Ovary (tissue), 7 donors: ENCODE measurements at regions not wholly inside any gene's neighbourhood (a gene's known extent, or its start where the extent isn't known, plus 50 kb on each side); places are given as distances from the start of the nearest gene placed in this dataset.

Experiments used
- DNase-seq, 5 donors: peaks; one replicate each; pipeline ENCODE4 v3.0.0-alpha.2; 2019 to 2020
- H3K27ac ChIP-seq, 2 donors: fragments of 200-600 bp; one replicate each; pipeline versions ENCODE4 v1.5.1 to v1.8.0; 2019 to 2022
- H3K27me3 ChIP-seq: fragments of 200-600 bp; one replicate; pipeline ENCODE4 v1.8.0; 2022
- H3K36me3 ChIP-seq: fragments of 200-600 bp; sonication (generic); one replicate; pipeline ENCODE4 v1.5.1; 2019
- H3K4me1 ChIP-seq: one replicate; pipeline ENCODE4 v1.8.1; 2013; ENCODE audit warnings: mild to moderate bottlenecking, moderate library complexity; ENCODE audit not compliant: insufficient read depth
- H3K4me3 ChIP-seq: fragments of 200-600 bp; sonication (generic); one replicate; pipeline ENCODE4 v1.5.1; 2017
- H3K9me3 ChIP-seq, 2 donors: fragments of 200-600 bp in 1 of 2; sonication (generic) in 1 of 2; one replicate each; pipeline versions ENCODE4 v1.5.1 to v1.8.1; 2013 to 2019; ENCODE audit warnings: mild to moderate bottlenecking in 1 of 2, moderate library complexity in 1 of 2
- CTCF ChIP-seq, 3 donors: fragments of 450-650 bp in 2 of 3; fragments of 200-600 bp in 1 of 3; IDR thresholded peaks; one replicate each; pipeline versions ENCODE4 v1.5.1 to v1.8.0; 2016 to 2022; ENCODE audit warnings: antibody characterized with exemption in 3 of 3, mild to moderate bottlenecking in 1 of 3
- EP300 ChIP-seq: sonication (generic); formaldehyde crosslinking; IDR thresholded peaks from one replicate; pipeline ENCODE4 v1.6.1; 2017; ENCODE audit warnings: antibody characterized with exemption
- POLR2A ChIP-seq: fragments of 450-650 bp; IDR thresholded peaks from one replicate; pipeline ENCODE4 v1.6.1; 2017; ENCODE audit warnings: antibody characterized with exemption, mild to moderate bottlenecking, moderate library complexity
- WGBS, 3 donors: extraction: QIAGEN DNeasy Blood & Tissue Kit in 1 of 3; methylation state at CpG; one replicate each; pipeline versions ENCODE4 v1.1.5 to v1.1.7; 2013 to 2017; 5-methylcytosine and 5-hydroxymethylcytosine counted together
- intact Hi-C, 4 donors: fragments of 100-400 bp; cut with DNase I; formaldehyde crosslinking; loops; one replicate each; pipeline versions ENCODE4 v1.11.0 to v1.15.1; 2022 to 2023
- donor health status: DM: no; HTN: no; CAD: no; lungs with moderate emphysema.
- donor health status: DM: no; HTN: no; CAD: no.
- donor health status: Bipolar disorder and iron deficiency.
- donor health status: DM: no; HTN: no; CAD: no.
- donor health status: DM: yes; HTN: yes; CAD: no.

DNA sequence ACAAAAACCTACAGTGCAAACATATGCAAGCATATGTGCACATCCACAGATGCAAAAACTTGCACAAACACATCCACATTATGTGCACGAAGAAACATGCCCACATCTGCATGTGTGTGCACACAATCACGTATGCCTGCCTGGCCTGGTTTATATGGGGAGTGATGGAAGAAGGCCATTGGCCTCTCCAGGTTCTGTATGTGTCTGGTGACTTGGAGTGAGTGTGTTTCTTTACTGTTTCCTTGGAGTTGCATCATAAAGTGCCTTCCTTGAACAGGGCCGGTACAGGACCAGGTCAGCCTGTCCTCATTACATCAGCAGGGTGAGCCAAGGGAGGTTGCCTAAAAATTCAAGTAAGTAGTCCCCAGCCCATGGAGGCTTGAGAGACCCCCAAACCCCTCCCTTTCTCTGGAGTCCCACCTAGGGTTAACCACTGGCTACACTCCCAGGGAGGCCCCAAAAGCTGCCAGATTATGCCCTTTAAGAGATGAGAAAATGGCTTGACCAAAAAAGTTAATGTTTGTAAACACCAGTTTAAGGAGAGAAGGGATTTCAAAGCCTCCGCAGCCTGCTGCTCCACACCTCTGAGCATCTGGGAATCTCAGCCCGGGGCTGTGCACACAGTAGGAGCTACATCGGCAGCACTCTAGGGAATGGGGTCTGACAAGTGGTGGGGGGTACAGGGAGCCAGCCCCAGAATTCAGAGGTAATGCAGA lies 140.8 kb downstream of the VEGFA start:
- Histone ChIP-seq H3K27ac (no peak overlapping the region), H3K4me1 (no peaks in the 10 kb centered on the region), H3K9me3 (no peaks in the 10 kb centered on the region), H3K4me3 (no peak overlapping the region), H3K36me3 (no peaks in the 10 kb centered on the region), H3K27me3 (no peaks in the 10 kb centered on the region)
- intact Hi-C loops, result no loop called here
- no peak for DNase-seq
- TF ChIP-seq EP300, result no peak
- WGBS, 3 donors, result 44 to 48% (median 44%) methylated on average over 6 of the region's 6 CpGs

DNA sequence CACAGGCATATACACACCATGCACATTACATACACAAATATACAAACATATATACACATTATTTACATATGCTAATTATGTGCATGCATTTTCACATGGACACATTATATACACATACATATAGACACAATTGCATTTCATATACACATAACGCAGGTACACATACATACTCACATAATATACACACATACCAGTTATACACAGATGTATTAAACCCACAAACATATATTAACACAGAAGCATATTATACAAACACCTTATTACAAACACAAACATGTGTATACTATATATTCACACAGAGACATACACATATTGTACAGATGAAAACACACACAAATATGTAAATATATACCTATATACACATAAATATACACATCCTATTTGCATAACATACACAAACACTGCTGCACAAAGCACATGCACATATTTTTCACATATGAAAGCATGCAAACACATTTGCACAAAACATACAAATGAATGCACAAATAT lies 140.2 kb downstream of the VEGFA start:
- Histone ChIP-seq H3K9me3 (no peaks in the 10 kb centered on the region), H3K4me3 (no peak overlapping the region), H3K27me3 (no peaks in the 10 kb centered on the region), H3K27ac (no peak overlapping the region), H3K4me1 (no peaks in the 10 kb centered on the region), H3K36me3 (no peaks in the 10 kb centered on the region)
- no peak for TF ChIP-seq EP300
- no peak for TF ChIP-seq POLR2A
- TF ChIP-seq CTCF (IDR thresholded peaks at IDR 0.05), result no peak
- WGBS, 3 donors, result 92 to 96% (median 93%) methylated on average over 1 of the region's 1 CpG
- intact Hi-C loops, result no loop called here
- DNase-seq, result no peak

- intact Hi-C loops, result no loop called here
- no peaks in the 10 kb centered on the region for H3K9me3 ChIP-seq
- no peaks in the 10 kb centered on the region for H3K36me3 ChIP-seq
- H3K4me1 ChIP-seq, result no peaks in the 10 kb centered on the region
- H3K27ac ChIP-seq, result no peak overlapping the region
- no peak for DNase-seq
- no peak for TF ChIP-seq EP300
- TF ChIP-seq CTCF (IDR thresholded peaks at IDR 0.05), result no peak
- no peaks in the 10 kb centered on the region for H3K27me3 ChIP-seq
- 70 to 84% (median 74%) methylated on average over 7 of the region's 7 CpGs for WGBS, 3 donors
- no peak overlapping the region for H3K4me3 ChIP-seq
Measured at GRCh38 chr6:43909474-43910148, 139.6 kb downstream of the VEGFA start.

- 78 to 82% (median 80%) methylated on average over 4 of the region's 4 CpGs for WGBS, 3 donors
- H3K27me3 ChIP-seq, result no peaks in the 10 kb centered on the region
- no peak overlapping the region for H3K4me3 ChIP-seq
- no peak for DNase-seq
- TF ChIP-seq EP300, result no peak
- no peak for TF ChIP-seq POLR2A
- TF ChIP-seq CTCF (IDR thresholded peaks at IDR 0.05), result no peak
- no peaks in the 10 kb centered on the region for H3K36me3 ChIP-seq
- no peaks in the 10 kb centered on the region for H3K4me1 ChIP-seq
- intact Hi-C loops, result no loop called here
- H3K9me3 ChIP-seq, result no peaks in the 10 kb centered on the region
- H3K27ac ChIP-seq, result no peak overlapping the region
Measured at GRCh38 chr6:43907789-43908472, 137.9 kb downstream of the VEGFA start.
